HG02588 (cell line): ENCODE measurements at regions not wholly inside any gene's neighbourhood (a gene's known extent, or its start where the extent isn't known, plus 50 kb on each side); places are given as distances from the start of the nearest gene placed in this dataset.

ENCODE experiments used
- ATAC-seq: cut with Tn5 transposase; IDR thresholded peaks from one replicate; pipeline ENCODE4 v1.9.1; 2021; ENCODE audit warnings: mild to moderate bottlenecking, moderate library complexity; ENCODE audit not compliant: unreplicated experiment

GRCh38 chr4:136862653-136863052 is 669.6 kb downstream of the PCDH18 start:
- no peak for ATAC-seq

- ATAC-seq = no peak
Observed at GRCh38 chr4:136861091-136861490, 671.2 kb downstream of the PCDH18 start.

GRCh38 chr4:136858903-136859302 is 673.4 kb downstream of the PCDH18 start:
- no peak for ATAC-seq

- ATAC-seq = no peak
Observed at GRCh38 chr4:136855886-136856285, 676.4 kb downstream of the PCDH18 start.

GRCh38 chr4:136850446-136850845 is 681.8 kb downstream of the PCDH18 start:
- no peak for ATAC-seq

GRCh38 chr4:136847881-136848621 is 684.2 kb downstream of the PCDH18 start:
- ATAC-seq = no peak

- no peak for ATAC-seq
Observed at GRCh38 chr4:136841526-136841925, 690.8 kb downstream of the PCDH18 start.

GRCh38 chr4:136838607-136839006 is 693.7 kb downstream of the PCDH18 start:
- no peak for ATAC-seq

GRCh38 chr4:136831553-136831952 is 700.7 kb downstream of the PCDH18 start:
- no peak for ATAC-seq

GRCh38 chr4:136829280-136829679 is 703.0 kb downstream of the PCDH18 start:
- no peak for ATAC-seq

GRCh38 chr4:136823020-136823419 is 709.3 kb downstream of the PCDH18 start:
- no peak for ATAC-seq

- ATAC-seq = no peak
Observed at GRCh38 chr4:136818811-136819330, 713.4 kb downstream of the PCDH18 start.

GRCh38 chr4:136812100-136812880 is 720.0 kb downstream of the PCDH18 start:
- no peak for ATAC-seq

GRCh38 chr4:136811496-136812077 is 720.7 kb downstream of the PCDH18 start:
- ATAC-seq = no peak

GRCh38 chr4:136810626-136811025 is 721.7 kb downstream of the PCDH18 start:
- no peak for ATAC-seq

GRCh38 chr4:136806844-136807243 is 725.5 kb downstream of the PCDH18 start:
- ATAC-seq = no peak

- ATAC-seq = no peak
Observed at GRCh38 chr4:136805617-136806016, 726.7 kb downstream of the PCDH18 start.

- no peak for ATAC-seq
Observed at GRCh38 chr4:136803433-136803832, 728.9 kb downstream of the PCDH18 start.

- ATAC-seq = no peak
Observed at GRCh38 chr4:136800248-136800647, 732.0 kb downstream of the PCDH18 start.

GRCh38 chr4:136796953-136797352 is 735.3 kb downstream of the PCDH18 start:
- ATAC-seq = no peak

- ATAC-seq = no peak
Observed at GRCh38 chr4:136793848-136794247, 738.4 kb downstream of the PCDH18 start.

- no peak for ATAC-seq
Observed at GRCh38 chr4:136784326-136784725, 748.0 kb downstream of the PCDH18 start.
